Keratinocyte (primary cell): ENCODE measurements at regions not wholly inside any gene's neighbourhood (a gene's known extent, or its start where the extent isn't known, plus 50 kb on each side); places are given as distances from the start of the nearest gene placed in this dataset.

Source experiments
- DNase-seq: peaks from one replicate; pipeline ENCODE4 v3.0.0-alpha.2; 2011; ENCODE audit warnings: low read depth, missing footprints, low spot score
- FAIRE-seq: peaks from 2 replicates; lab custom pipeline; 2011; peaks lifted over from hg19 to GRCh38; lab: Jason Lieb, UNC
- H2AFZ ChIP-seq: 2 replicates; pipeline ENCODE4 v1.6.0; 2012; ENCODE audit warnings: low read length, control low read depth, inconsistent platforms; ENCODE audit not compliant: control insufficient read depth
- H3K27ac ChIP-seq: 2 replicates; pipeline ENCODE4 v1.5.1; 2011; ENCODE audit warnings: low read length; ENCODE audit not compliant: control insufficient read depth, insufficient read depth
- H3K27me3 ChIP-seq: 3 replicates; pipeline ENCODE4 v1.6.0; 2011; ENCODE audit warnings: low read length; ENCODE audit not compliant: control insufficient read depth, insufficient read depth; ENCODE audit errors: extremely low read depth
- H3K36me3 ChIP-seq, 2 experiments: 2 replicates in 1 of 2; 3 replicates in 1 of 2; pipeline ENCODE4 v1.5.1; 2011; ENCODE audit warnings: low read length in 2 of 2, mild to moderate bottlenecking in 1 of 2; ENCODE audit not compliant: control insufficient read depth in 2 of 2, insufficient read depth in 2 of 2; ENCODE audit errors: extremely low read depth in 1 of 2
- H3K4me1 ChIP-seq: 3 replicates; pipeline ENCODE4 v1.5.1; 2011; ENCODE audit warnings: low read length; ENCODE audit not compliant: control insufficient read depth, insufficient read depth; ENCODE audit errors: extremely low read depth
- H3K4me2 ChIP-seq: 3 replicates; pipeline ENCODE4 v1.6.0; 2011; ENCODE audit warnings: low read depth, low read length; ENCODE audit not compliant: control insufficient read depth, insufficient read depth; ENCODE audit errors: extremely low read depth
- H3K4me3 ChIP-seq, 3 experiments: fragments of 200-600 bp in 1 of 3; sonication (generic) in 1 of 3; 2 replicates in 2 of 3; 3 replicates in 1 of 3; pipeline ENCODE4 v1.5.1; 2011 to 2016; ENCODE audit warnings: low read length in 3 of 3, mild to moderate bottlenecking in 3 of 3, control low read depth in 2 of 3, inconsistent platforms in 1 of 3, low read depth in 1 of 3, mixed read lengths in 1 of 3, mixed run types in 1 of 3, moderate library complexity in 1 of 3; ENCODE audit not compliant: control insufficient read depth in 2 of 3, insufficient read depth in 2 of 3; ENCODE audit errors: extremely low read depth in 1 of 3
- H3K79me2 ChIP-seq: 2 replicates; pipeline ENCODE4 v1.6.0; 2012; ENCODE audit warnings: low read length; ENCODE audit not compliant: control insufficient read depth, insufficient read depth
- H3K9ac ChIP-seq: 3 replicates; pipeline ENCODE4 v1.6.0; 2011; ENCODE audit warnings: low read length; ENCODE audit not compliant: control insufficient read depth, insufficient read depth; ENCODE audit errors: extremely low read depth
- H3K9me1 ChIP-seq: 3 replicates; pipeline ENCODE4 v1.6.0; 2011; ENCODE audit warnings: low read length; ENCODE audit not compliant: control insufficient read depth, insufficient read depth; ENCODE audit errors: extremely low read depth
- H3K9me3 ChIP-seq: 2 replicates; pipeline ENCODE4 v1.5.1; 2012; ENCODE audit warnings: low read depth, low read length; ENCODE audit not compliant: control insufficient read depth
- H4K20me1 ChIP-seq: 3 replicates; pipeline ENCODE4 v1.6.0; 2011; ENCODE audit warnings: low read length; ENCODE audit not compliant: control insufficient read depth, insufficient read depth; ENCODE audit errors: extremely low read depth
- EZH2 ChIP-seq: IDR thresholded peaks from one replicate; pipeline ENCODE4 v1.6.1; 2012; ENCODE audit warnings: inconsistent platforms, mild to moderate bottlenecking, low read length, moderate library complexity
- dilution Hi-C: fragments of 300-500 bp; cut with MboI; formaldehyde crosslinking; loops from one replicate; pipeline ENCODE4 v1.7.0; 2020; ENCODE audit warnings: low sequenced_read_pairs; ENCODE audit not compliant: extremely low pct_ligation_motif_present
- TF ChIP-seq, protein P1 (sequence below), 3 experiments: IDR thresholded peaks in 1 of 3; conservative IDR thresholded peaks in 1 of 3; optimal IDR thresholded peaks in 1 of 3; 2 replicates in 2 of 3; 3 replicates in 1 of 3; pipeline versions ENCODE3 to v1.5.1; 2011; ENCODE audit warnings: low read length in 3 of 3, mild to moderate bottlenecking in 3 of 3, moderate library complexity in 2 of 3, control low read depth in 1 of 3, inconsistent platforms in 1 of 3; ENCODE audit not compliant: insufficient read depth in 2 of 3; ENCODE audit errors: extremely low read depth in 1 of 3

DNA sequence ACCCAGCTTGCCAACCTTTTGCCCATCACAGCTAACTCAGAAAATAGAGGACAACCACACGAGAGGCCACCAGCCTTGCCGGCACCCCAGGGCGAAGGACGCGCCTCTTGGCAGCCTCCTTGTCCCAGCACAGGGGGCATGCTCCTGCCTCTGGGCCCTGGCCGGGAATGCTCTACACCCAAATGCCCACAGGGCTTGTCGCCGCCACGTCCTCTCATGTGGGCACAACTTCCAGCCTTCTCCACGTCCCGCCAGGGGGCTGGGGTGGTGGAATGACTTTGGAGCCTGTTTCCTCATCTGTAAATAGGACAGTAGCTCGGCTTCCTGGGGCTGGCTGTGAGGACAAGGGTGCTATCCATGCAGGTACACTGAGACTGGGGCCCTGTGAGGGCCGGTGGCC, 152.4 kb upstream of the MLN start:
- Histone ChIP-seq H2AFZ (no peak overlapping the region), H3K4me3 (no peak overlapping the region), H3K27ac (no peak overlapping the region), H3K9me3 (no peaks in the 10 kb centered on the region), H3K4me1 (peaks cover 25% of the 10 kb centered on the region), H3K9ac (no peak overlapping the region), H3K27me3 (no peaks in the 10 kb centered on the region), H3K79me2 (no peaks in the 10 kb centered on the region), H3K4me2 (no peak overlapping the region), H3K36me3 (no peaks in the 10 kb centered on the region), H4K20me1 (no peaks in the 10 kb centered on the region), H3K9me1 (no peaks in the 10 kb centered on the region)
- DNase-seq (no peak), FAIRE-seq (no peak)
- TF ChIP-seq, protein P1, sequence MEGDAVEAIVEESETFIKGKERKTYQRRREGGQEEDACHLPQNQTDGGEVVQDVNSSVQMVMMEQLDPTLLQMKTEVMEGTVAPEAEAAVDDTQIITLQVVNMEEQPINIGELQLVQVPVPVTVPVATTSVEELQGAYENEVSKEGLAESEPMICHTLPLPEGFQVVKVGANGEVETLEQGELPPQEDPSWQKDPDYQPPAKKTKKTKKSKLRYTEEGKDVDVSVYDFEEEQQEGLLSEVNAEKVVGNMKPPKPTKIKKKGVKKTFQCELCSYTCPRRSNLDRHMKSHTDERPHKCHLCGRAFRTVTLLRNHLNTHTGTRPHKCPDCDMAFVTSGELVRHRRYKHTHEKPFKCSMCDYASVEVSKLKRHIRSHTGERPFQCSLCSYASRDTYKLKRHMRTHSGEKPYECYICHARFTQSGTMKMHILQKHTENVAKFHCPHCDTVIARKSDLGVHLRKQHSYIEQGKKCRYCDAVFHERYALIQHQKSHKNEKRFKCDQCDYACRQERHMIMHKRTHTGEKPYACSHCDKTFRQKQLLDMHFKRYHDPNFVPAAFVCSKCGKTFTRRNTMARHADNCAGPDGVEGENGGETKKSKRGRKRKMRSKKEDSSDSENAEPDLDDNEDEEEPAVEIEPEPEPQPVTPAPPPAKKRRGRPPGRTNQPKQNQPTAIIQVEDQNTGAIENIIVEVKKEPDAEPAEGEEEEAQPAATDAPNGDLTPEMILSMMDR (optimal IDR thresholded peaks at IDR 0.05 in 1 of 3, IDR thresholded peaks at IDR 0.05 in 1 of 3, conservative IDR thresholded peaks at IDR 0.05 in 1 of 3; ENCODE audit: extremely low read depth in 1 of 3, insufficient read depth in 2 of 3, low read length in 3 of 3), result no peak
- no peak for TF ChIP-seq EZH2
- dilution Hi-C loops, result no loop called here

DNA sequence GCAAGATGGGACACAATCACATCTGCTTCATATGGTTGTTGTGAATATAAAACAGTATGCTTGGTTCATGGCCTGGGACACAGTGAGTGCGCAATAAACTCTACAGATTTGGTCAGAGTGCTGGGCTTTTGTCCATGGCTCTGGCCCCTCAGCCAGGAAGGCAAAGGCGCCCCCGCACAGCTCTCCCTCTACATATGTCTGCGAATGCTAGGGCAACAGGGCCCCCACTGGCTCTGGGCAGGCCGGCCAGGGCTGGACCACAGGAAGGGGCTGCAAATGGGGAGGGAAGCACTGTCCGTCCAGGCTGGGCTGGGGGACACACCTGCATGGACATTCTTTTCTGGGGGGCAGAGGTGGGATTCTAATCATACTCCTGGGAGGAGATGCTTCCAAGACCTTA, 151.8 kb upstream of the MLN start:
- H2AFZ ChIP-seq, result no peak overlapping the region
- DNase-seq, result no peak
- no peaks in the 10 kb centered on the region for H3K9me1 ChIP-seq
- H3K27ac ChIP-seq, result no peak overlapping the region
- H3K4me2 ChIP-seq, result no peak overlapping the region
- H3K27me3 ChIP-seq, result no peaks in the 10 kb centered on the region
- FAIRE-seq, result no peak
- H3K4me3 ChIP-seq, result no peak overlapping the region
- no peak overlapping the region for H3K9ac ChIP-seq
- H3K9me3 ChIP-seq, result no peaks in the 10 kb centered on the region
- H3K4me1 ChIP-seq, result peaks cover 20% of the 10 kb centered on the region
- no peaks in the 10 kb centered on the region for H3K79me2 ChIP-seq
- TF ChIP-seq, protein P1 (optimal IDR thresholded peaks at IDR 0.05 in 1 of 3, IDR thresholded peaks at IDR 0.05 in 1 of 3, conservative IDR thresholded peaks at IDR 0.05 in 1 of 3; ENCODE audit: extremely low read depth in 1 of 3, insufficient read depth in 2 of 3, low read length in 3 of 3), result no peak
- TF ChIP-seq EZH2, result no peak
- dilution Hi-C loops, result no loop called here
- H4K20me1 ChIP-seq, result no peaks in the 10 kb centered on the region
- no peaks in the 10 kb centered on the region for H3K36me3 ChIP-seq
